ENCODE measurements at regions not wholly inside any gene's neighbourhood (a gene's known extent, or its start where the extent isn't known, plus 50 kb on each side); places are given as distances from the start of the nearest gene placed in this dataset.

DNA sequence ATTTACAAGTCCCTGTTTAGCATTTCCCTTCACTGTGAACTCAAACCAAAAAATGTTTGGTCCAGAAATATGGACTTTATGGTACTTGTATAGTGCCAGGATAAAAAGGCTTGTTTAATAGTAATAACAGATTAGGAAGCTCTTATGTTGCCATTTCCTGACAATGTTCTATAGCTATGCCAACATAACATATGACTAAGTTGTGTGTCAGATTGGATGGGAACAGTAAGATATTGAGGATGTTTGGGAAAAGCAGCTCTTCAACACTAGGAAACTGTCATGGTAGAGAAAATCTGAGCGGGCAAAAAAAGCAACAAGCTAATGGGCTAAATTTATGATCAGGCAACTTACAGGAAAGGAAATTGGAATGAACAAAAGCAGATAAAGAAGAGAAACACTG, 287.1 kb upstream of the ADGRL4 start:
- TF ChIP-seq, protein P1, sequence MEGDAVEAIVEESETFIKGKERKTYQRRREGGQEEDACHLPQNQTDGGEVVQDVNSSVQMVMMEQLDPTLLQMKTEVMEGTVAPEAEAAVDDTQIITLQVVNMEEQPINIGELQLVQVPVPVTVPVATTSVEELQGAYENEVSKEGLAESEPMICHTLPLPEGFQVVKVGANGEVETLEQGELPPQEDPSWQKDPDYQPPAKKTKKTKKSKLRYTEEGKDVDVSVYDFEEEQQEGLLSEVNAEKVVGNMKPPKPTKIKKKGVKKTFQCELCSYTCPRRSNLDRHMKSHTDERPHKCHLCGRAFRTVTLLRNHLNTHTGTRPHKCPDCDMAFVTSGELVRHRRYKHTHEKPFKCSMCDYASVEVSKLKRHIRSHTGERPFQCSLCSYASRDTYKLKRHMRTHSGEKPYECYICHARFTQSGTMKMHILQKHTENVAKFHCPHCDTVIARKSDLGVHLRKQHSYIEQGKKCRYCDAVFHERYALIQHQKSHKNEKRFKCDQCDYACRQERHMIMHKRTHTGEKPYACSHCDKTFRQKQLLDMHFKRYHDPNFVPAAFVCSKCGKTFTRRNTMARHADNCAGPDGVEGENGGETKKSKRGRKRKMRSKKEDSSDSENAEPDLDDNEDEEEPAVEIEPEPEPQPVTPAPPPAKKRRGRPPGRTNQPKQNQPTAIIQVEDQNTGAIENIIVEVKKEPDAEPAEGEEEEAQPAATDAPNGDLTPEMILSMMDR (IDR thresholded peaks at IDR 0.05), result no peak
- H3K36me3 Mint-ChIP-seq (ENCODE audit: low read depth), result no peaks in the 10 kb centered on the region
- no peak for DNase-seq
- no peak overlapping the region for H3K4me3 ChIP-seq (ENCODE audit: low read length)
- H3K4me3 Mint-ChIP-seq, result no peak overlapping the region
- no peak for ATAC-seq (ENCODE audit: poor library complexity)
- no peaks in the 10 kb centered on the region for H3K4me1 Mint-ChIP-seq (ENCODE audit: low read depth)
- H3K27me3 ChIP-seq (ENCODE audit: control insufficient read depth in 1 of 2, insufficient read depth in 2 of 2, low read length in 2 of 2), result no peaks in the 10 kb centered on the region
- intact Hi-C loops (cut with DNase I, micrococcal nuclease), result no loop called here
- H3K36me3 ChIP-seq (ENCODE audit: insufficient read depth, low read length), result no peaks in the 10 kb centered on the region
- ChIA-PET CTCF (interaction anchor here (1.2 kb wide), 1 partner anchor 11 kb away, joined by 3 read pairs; no protein-coding TSS in a partner anchor), POLR2A (no interaction called here)
- no peak overlapping the region for H3K27ac Mint-ChIP-seq
- no peaks in the 10 kb centered on the region for H3K4me1 ChIP-seq (ENCODE audit: insufficient read depth, low read length)
- H3K9me3 ChIP-seq (ENCODE audit: control insufficient read depth in 1 of 2, insufficient read depth in 1 of 2, low read length in 2 of 2), result no peaks in the 10 kb centered on the region
- H3K27me3 Mint-ChIP-seq, result no peaks in the 10 kb centered on the region
- H3K27ac ChIP-seq (ENCODE audit: low read depth in 1 of 2, low read length in 2 of 2), result no peak overlapping the region
- peaks cover 2% of the 10 kb centered on the region for H3K9me3 Mint-ChIP-seq

DNA sequence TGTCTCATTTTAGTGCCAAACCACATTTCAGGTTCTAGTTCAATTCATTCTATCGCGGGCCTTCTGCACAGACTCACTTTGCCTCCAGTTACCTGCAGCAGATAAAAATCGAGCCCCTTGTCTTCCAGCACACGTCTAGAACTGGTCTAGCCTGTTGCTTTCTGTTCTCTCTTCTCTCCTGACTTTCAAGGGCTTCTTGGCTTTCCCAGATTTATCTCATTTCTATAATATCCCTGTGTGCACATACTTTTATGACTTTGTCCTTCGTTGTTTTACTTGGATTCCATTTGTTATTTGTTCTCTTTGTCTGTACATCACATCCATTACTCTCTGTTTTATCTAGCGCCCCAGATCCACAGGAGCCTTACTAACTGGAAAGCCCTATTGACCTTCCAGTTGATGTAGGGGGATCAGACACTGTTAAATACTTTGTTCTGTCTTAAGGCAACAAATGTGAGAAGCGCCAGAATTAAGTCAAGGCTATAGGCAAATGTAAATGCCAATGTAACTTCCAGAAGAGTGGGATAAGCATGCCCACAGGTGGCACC, 284.5 kb upstream of the ADGRL4 start:
- intact Hi-C loops (cut with DNase I, micrococcal nuclease), result no loop called here
- Mint-ChIP-seq H3K4me3 (no peak overlapping the region), H3K9me3 (peaks cover 2% of the 10 kb centered on the region), H3K4me1 (ENCODE audit: low read depth) (no peaks in the 10 kb centered on the region), H3K27me3 (no peaks in the 10 kb centered on the region), H3K36me3 (ENCODE audit: low read depth) (no peaks in the 10 kb centered on the region), H3K27ac (no peak overlapping the region)
- ChIA-PET POLR2A (no interaction called here), CTCF (no interaction called here)
- no peak for DNase-seq
- Histone ChIP-seq H3K27ac (ENCODE audit: low read depth in 1 of 2, low read length in 2 of 2) (no peak overlapping the region), H3K36me3 (ENCODE audit: insufficient read depth, low read length) (no peaks in the 10 kb centered on the region), H3K4me1 (ENCODE audit: insufficient read depth, low read length) (no peaks in the 10 kb centered on the region), H3K4me3 (ENCODE audit: low read length) (no peak overlapping the region), H3K9me3 (ENCODE audit: control insufficient read depth in 1 of 2, insufficient read depth in 1 of 2, low read length in 2 of 2) (no peaks in the 10 kb centered on the region), H3K27me3 (ENCODE audit: control insufficient read depth in 1 of 2, insufficient read depth in 2 of 2, low read length in 2 of 2) (no peaks in the 10 kb centered on the region)
- ATAC-seq (ENCODE audit: poor library complexity), result no peak
- TF ChIP-seq, protein P1 (IDR thresholded peaks at IDR 0.05), result no peak

DNA sequence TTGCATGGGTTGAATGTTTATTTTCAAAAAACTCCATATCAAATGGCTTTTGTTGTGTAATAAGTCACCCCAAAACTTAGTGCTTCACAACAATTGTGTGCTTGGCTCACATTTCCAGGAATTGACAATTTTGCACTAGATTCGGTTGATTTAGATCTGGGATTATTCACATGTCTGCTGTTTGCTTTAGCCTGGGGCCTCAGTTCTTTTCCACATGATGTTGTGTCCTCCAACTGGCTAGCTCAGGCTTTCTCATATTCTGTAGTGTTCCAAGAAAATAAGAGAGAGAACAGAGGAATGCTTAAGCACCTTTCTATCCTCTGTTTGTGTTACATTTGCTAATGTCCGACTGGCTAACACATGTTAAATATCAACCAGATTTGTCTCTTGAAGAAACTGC, 281.5 kb upstream of the ADGRL4 start:
- H3K4me1 ChIP-seq (ENCODE audit: insufficient read depth, low read length), result no peaks in the 10 kb centered on the region
- no peak for ATAC-seq (ENCODE audit: poor library complexity)
- no peak overlapping the region for H3K4me3 ChIP-seq (ENCODE audit: low read length)
- no peaks in the 10 kb centered on the region for H3K36me3 ChIP-seq (ENCODE audit: insufficient read depth, low read length)
- Mint-ChIP-seq H3K9me3 (peaks cover 2% of the 10 kb centered on the region), H3K4me1 (ENCODE audit: low read depth) (no peaks in the 10 kb centered on the region), H3K27me3 (no peaks in the 10 kb centered on the region), H3K4me3 (no peak overlapping the region), H3K27ac (no peak overlapping the region), H3K36me3 (ENCODE audit: low read depth) (no peaks in the 10 kb centered on the region)
- H3K27ac ChIP-seq (ENCODE audit: low read depth in 1 of 2, low read length in 2 of 2), result no peak overlapping the region
- CTCF ChIA-PET, result no interaction called here
- H3K9me3 ChIP-seq (ENCODE audit: control insufficient read depth in 1 of 2, insufficient read depth in 1 of 2, low read length in 2 of 2), result peaks cover 0 to 5% of the 10 kb centered on the region in 2 experiments
- DNase-seq, result no peak
- TF ChIP-seq, protein P1 (IDR thresholded peaks at IDR 0.05), result no peak
- intact Hi-C loops (cut with DNase I, micrococcal nuclease), result no loop called here
- POLR2A ChIA-PET, result no interaction called here
- no peaks in the 10 kb centered on the region for H3K27me3 ChIP-seq (ENCODE audit: control insufficient read depth in 1 of 2, insufficient read depth in 2 of 2, low read length in 2 of 2)
